HG03280 (cell line): ENCODE measurements at regions not wholly inside any gene's neighbourhood (a gene's known extent, or its start where the extent isn't known, plus 50 kb on each side); places are given as distances from the start of the nearest gene placed in this dataset.

ENCODE experiments used
- ATAC-seq: cut with Tn5 transposase; IDR thresholded peaks from one replicate; pipeline ENCODE4 v1.9.1; 2021; ENCODE audit warnings: mild to moderate bottlenecking, moderate library complexity; ENCODE audit not compliant: unreplicated experiment

- no peak for ATAC-seq
These were observed 618.7 kb downstream of the DIAPH3 start for GRCh38 chr13:59545007-59545406.

- no peak for ATAC-seq
These were observed 617.5 kb downstream of the DIAPH3 start for GRCh38 chr13:59546178-59546577.

GRCh38 chr13:59547950-59548349, 615.8 kb downstream of the DIAPH3 start:
- ATAC-seq: no peak

GRCh38 chr13:59562924-59563323, 600.8 kb downstream of the DIAPH3 start:
- no peak for ATAC-seq

GRCh38 chr13:59566561-59566960, 597.2 kb downstream of the DIAPH3 start:
- ATAC-seq: no peak

- ATAC-seq: no peak
These were observed 595.4 kb downstream of the DIAPH3 start for GRCh38 chr13:59568306-59568705.

- no peak for ATAC-seq
These were observed 593.5 kb downstream of the DIAPH3 start for GRCh38 chr13:59570204-59570603.

GRCh38 chr13:59584101-59584500, 579.6 kb downstream of the DIAPH3 start:
- no peak for ATAC-seq

- no peak for ATAC-seq
These were observed 578.7 kb downstream of the DIAPH3 start for GRCh38 chr13:59584761-59585670.

GRCh38 chr13:59587030-59587429, 576.7 kb downstream of the DIAPH3 start:
- no peak for ATAC-seq

- ATAC-seq: no peak
These were observed 575.6 kb downstream of the DIAPH3 start for GRCh38 chr13:59587971-59588716.

- no peak for ATAC-seq
These were observed 575.0 kb downstream of the DIAPH3 start for GRCh38 chr13:59588717-59589067.

GRCh38 chr13:59601993-59602392, 561.7 kb downstream of the DIAPH3 start:
- no peak for ATAC-seq

- no peak for ATAC-seq
These were observed 560.1 kb downstream of the DIAPH3 start for GRCh38 chr13:59603646-59604045.

GRCh38 chr13:59607172-59607571, 556.6 kb downstream of the DIAPH3 start:
- no peak for ATAC-seq

- ATAC-seq: no peak
These were observed 555.9 kb downstream of the DIAPH3 start for GRCh38 chr13:59607780-59608233.

GRCh38 chr13:59609421-59609820, 554.3 kb downstream of the DIAPH3 start:
- no peak for ATAC-seq
